ENCODE measurements at regions not wholly inside any gene's neighbourhood (a gene's known extent, or its start where the extent isn't known, plus 50 kb on each side); places are given as distances from the start of the nearest gene placed in this dataset.
"Not testable (repeated sequence)": the region's sequence is repeated elsewhere in the genome, so short reads cannot be mapped to it uniquely, and the experiment has no call there.

DNA sequence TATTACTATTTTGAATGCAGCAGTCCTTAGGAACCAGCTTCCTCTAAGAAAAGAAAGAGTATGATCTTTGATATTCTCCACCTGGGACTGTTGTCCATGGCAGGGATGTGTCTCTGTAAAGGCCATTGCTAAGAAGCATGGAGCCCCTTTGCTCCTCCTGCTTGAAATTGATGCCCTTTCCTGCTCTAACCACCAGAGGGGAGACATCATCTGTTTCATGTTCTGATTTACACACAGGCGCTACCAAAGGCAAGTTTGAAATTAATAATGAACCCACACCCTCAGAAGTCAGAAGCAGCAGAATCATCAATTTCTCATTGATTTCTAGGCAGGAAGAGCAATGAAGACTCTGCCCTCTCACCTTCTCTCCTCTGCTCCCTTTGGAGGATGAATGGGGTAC lies 253.8 kb downstream of the RMST start:
- no peak for DNase-seq

DNA sequence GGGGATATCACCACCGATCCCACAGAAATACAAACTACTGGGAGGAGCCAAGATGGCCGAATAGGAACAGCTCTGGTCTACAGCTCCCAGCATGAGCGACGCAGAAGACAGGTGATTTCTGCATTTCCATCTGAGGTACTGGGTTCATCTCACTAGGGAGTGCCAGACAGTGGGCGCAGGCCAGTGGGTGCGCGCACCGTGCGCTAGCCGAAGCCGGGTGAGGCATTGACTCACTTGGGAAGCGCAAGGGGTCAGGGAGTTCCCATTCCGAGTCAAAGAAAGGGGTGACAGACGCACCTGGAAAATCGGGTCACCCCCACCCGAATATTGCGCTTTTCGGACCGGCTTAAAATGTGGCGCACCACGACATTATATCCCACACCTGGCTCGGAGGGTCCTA lies 261.2 kb downstream of the RMST start:
- DNase-seq, result not testable (repeated sequence)

DNA sequence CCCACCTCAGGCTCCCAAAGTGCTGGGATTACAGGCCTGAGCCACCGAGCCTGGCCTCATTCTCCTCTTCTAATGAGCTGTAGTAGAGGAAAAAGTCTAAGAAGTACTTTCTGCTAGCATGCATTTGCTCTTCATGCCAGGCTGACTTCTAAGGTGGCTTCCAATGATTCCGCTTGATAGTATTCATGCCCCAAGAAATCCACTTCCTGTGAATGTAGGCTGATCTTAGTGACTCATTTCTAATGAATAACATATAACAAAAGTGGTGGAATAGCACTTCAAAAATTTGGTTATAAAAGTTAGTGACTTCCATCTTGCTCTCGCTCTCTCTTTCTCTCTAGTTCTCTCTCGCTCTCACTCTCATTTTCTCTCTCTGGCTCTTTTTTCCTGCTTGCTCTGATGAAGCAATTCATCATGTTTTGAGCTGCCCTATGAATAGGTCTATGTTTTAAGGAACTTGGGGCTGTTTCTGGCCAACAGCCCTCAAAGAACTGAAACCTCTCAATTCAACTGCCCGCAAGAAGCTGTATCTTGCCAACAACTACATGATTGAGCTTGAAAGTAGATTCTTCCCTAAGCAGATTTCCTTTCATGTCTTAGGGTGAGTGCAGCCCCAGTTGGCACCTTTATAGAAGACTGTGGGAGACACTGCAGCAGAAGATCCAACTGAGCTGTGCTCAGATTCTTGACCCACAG lies 282.9 kb downstream of the RMST start:
- no peak for DNase-seq

DNA sequence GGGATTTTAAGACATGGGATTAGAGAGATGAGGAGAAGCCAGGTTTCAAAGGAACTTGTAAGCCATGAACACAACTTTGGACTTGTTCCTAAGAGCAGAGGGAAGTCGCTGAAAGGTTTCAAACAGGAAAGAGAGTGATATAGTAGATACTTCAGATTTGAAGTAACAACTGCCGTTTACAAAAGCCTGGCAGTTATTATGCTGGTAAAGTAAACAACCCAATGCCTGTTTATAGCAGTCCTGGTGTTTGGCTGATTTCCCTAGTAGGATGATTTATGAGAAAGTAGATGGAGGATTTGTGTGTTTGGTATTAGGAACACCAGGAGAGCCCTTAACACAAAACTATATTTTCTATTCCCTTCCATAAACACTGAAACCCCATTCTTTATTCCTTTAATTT lies 285.7 kb downstream of the RMST start:
- no peak for DNase-seq

DNA sequence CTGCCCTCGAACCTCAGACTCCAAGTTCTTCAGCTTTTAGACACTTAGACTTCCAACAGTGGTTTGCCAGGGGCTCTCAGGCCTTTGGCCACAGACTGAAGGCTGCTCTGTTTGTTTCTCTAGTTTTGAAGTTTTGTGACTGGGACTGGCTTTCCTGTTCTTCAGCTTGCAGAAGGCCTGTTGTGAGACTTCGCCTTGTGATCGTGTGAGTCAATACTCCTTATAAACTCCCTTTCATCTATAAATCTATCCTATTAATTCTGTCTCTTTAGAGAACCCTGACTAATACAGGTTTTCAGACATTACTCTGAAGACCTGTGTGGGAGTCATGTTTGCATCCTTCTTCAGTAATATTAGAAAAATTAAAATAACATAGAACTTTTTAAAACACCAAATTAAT lies 289.1 kb downstream of the RMST start:
- no peak for DNase-seq

DNA sequence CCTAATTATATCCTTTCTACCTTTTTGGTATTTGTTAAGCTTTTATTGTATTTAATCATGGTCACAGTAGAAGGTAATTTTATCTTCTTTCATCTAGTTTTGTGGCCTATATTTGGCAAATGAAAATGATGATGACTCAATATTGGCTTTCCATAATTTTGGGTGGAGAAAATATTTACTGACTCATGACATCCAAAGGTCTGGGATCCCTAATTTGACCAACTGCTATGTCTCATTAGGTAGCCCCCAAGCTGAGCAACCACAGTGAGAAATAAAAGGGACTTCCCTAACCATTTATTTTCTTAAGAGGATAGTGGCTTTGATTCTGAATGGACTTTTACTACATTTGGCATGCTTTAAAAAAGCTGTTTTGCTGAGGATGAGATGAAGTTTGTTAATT lies 289.5 kb downstream of the RMST start:
- no peak for DNase-seq

DNA sequence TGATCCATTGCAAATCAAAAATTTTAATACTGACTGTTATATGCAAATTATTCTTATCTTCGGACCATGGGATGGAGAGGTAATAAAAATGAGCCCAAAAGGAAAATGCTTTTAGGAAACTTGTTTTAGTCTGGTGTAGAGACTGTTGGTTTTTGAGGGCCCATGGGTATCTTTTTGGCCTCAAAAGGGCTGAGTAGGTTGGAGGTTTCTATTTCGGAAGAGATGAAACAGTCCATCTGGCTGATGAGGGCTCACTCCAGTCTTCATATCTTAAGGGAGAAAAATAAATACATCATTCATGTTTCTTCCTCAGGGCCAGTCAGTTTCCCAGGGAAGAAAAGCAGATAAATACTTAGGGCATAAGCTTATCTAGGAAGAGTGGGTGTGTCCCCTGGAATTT lies 290.7 kb downstream of the RMST start:
- DNase-seq, result no peak

DNA sequence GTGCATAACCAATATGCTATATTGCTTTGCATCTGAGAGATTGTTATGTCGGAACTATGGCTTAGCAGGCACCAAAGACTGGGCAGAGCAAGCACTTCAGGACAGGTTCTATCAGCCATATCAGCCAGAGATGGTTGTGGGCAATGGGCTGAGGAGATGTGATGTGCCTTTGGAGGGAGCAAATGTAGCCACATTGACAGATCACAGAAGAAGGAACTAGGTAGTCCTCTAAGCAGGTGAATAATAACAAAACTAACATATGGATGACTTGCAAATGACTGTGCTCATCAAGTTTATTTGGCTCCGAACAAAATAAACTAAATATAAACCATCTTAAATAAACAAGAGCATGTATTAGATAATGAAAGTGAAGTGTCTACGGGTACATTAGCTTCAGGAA lies 291.7 kb downstream of the RMST start:
- DNase-seq, result no peak

DNA sequence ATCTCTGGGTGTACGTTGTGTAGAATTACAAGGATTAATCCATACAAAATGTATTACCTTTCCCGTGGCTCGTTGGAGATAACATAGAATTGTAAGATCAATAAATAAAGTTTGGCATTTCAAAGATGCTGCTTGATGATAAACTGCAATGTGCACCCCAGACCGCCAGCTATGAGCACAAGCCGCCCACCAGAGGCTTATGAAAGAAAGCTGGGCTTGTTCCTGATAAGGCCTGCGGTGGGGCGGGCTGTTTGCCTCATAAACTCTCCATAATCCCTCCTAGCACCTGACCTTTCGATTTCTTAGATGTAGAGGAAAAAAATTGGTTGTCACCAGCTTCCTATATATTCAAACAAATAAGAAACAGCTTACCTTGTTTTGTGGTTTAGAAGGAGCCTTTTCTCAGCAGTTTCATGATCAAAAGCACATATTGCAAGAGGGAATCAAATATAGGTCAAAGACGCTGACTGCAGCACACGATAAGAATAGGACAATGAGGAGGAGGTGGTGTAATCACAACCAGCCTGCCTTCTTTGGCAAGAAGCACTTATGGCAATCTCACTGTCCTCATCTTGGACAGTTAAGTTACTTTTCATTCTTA lies 293.6 kb downstream of the RMST start:
- no peak for DNase-seq

DNA sequence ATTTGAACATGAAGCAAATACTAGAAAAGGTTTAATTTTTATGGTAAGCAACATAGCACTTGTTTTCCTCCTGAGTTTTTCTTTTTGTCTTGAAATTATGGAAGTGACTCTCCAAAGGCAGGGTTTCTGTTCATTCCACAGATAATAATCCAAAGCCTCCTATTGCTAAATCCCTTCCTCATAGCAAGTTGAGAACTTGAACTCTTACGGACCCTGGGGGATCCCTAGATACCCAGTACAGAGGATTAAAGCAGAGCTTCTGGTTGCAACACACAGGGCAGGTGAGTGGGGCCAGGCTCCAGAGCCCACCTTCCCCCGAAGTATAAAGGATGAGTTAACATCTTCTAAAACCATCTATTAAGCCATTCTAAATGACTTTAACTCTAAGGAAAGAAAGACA lies 294.1 kb downstream of the RMST start:
- no peak for DNase-seq

DNA sequence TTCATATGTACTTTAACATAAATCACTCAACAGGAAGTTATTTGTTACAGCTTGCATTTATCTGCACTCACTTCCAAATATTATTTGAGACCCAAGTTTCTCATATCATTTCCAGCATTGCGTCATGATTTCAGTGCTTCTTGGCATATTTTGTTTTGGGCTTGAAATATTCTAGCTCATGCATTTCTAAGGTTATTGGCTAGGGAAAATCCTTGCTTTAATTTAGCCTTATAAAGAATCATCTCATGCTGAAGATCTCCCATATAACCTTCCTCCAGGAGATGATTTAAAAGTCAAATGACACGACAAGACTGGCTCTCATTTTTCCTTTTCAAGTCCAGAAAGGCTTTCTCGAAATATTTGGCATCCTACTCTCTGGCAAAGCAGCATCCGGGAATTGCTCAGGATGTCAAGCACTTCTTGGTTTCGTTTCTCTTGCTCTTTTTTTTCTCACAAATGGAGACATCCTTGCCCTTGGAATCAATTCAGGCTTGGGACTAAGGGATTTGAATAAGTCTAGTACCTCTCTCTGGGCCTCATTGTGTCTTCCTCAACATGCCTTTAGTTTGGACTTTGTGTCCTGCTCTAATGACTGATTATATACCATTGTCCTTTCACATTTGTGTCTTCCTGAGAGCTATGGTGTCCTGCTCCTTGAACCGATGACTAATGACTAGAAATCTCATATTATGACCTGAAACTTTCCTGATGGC lies 295.0 kb downstream of the RMST start:
- DNase-seq, result no peak

DNA sequence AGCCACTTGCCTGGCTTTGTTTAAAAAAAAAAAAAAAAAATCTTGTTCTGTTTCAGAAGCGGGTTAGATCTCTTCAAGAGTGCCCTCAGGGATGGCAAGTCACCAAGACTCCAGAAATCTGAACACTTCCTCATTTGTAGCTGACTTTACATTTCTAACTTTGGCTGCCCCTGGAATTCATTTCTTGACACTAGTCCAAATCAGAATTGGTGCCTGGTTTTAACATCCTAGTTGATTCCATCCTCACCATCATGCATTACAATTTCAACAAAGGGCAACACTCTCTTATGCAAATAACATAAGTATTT lies 295.5 kb downstream of the RMST start:
- DNase-seq, result no peak

DNA sequence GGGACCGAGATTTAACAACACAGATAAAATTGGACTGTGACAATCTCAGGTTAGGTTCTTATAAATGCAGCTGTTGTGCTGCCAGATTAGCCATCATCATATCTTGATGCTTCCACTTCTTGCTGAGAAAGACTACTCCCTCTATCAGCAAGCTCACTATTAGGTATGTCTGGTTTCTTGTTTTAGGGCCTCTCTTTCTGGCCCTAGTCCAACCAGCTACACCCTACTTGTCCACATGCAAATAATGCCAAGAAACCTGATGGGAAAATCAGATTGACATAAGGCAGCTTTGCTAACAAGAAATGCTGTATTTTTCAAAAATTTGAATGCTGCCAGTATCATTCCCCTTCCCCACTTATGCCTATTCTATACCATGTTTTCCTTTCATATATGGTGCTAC lies 296.0 kb downstream of the RMST start:
- no peak for DNase-seq

DNA sequence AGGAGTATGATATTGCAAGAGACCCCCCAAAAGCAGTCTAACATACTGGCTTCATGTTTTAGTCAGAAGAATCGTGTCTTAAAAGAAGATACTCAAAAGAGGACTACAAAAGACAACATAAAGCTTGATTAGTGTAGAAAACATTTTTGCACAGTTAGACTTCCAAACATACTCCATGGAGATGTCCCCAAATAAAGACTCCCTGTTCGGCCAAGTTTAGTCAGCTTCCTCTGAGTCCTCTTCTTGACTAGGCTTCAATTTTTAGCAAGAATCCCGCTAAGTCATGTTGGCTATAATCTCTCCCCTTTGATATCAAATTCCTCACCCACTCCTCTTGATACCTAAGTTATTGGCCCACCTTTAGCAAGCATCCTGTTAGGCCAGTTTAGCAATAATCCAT lies 298.0 kb downstream of the RMST start:
- no peak for DNase-seq

DNA sequence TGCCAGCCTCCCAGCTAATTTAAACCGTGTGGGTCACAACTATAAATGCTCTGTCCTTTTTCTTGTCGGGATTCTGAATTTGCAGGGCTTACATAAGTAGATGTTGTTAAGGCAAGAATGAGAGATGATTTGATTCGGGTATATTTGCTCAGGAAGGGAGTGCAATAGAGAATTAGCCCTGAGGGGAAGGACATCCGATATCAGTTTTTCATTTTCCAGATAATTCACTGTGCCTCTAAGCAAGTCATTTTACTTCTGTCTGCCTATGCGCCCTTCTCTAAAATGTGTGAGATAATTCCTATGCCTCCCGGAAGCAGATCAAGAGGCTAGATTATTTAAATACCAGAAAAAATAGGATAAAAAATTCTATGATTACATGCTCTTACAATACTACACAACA lies 300.5 kb downstream of the RMST start:
- no peak for DNase-seq

DNA sequence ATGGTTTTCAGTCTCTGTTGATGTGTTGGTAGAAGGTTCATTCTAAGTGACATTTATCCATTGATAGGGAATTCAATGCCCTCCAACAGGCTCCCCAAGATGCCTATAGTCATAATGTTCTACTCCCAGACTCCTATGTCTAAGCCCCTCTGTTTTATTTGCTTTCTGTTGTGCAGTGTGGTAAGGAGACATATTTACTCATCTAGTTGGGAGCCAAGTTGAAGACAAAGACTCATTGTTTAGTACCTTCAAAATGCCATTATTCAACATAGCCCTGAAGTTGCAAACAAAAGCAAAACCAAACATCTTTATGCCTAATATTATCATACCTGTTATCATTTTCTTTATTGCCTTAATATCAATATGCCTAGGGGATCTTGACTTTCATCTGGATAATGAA lies 302.1 kb downstream of the RMST start:
- no peak for DNase-seq

DNA sequence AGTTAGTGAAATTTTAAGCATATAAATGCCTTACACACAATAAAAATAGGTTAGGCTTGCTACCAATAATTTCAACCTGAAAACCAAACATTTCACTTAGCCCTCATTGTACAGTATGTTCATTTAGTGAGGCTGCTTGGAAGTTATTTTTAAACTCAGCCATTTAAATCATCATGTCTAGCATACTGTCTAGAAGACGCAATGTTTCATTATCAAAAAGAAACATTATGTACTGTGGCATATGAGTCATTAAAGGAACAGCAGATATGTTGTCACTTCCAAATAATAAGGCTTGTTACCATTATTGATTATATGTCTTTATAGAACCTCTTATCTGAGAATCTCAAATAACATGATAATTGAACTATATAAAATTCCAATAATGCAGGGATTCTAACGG lies 304.7 kb downstream of the RMST start:
- no peak for DNase-seq

DNA sequence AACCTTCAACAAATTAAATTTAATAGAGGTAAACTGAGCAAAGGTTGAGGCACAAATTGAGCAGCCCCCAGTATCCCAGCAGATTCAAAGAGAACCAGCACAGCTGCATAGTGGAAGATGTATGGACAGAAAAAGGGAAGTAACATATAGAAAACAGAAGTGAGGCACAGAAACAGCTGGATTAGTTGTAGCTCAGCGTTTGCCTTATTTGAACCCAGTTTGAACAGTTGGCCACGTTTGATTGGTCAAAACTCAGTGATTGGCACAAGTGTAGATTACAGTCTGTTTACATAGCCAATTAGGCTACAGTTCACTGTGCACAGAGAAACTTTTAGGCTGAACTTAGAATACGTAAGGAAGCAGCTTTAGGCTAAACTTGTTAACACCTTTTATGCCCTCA lies 315.5 kb downstream of the RMST start:
- no peak for DNase-seq

DNA sequence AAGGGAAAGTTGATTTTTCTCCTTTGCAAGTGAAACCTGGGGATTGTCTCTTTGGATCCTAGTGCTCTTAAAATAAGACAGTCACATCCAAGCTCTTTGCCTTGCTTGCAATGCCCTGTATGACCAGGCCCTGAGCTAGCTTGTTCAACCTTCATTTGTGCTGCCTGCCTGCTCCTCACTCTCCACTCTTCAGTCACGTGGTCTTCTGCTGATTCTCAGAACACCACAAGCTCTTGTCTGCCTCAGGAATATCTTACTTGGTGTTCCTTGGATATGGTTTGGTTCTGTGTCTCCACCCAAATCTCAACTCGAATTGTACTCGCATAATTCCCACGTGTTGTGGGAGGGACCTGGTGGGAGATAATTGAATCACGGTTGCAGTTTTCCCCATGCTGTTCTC lies 318.7 kb downstream of the RMST start:
- DNase-seq, result no peak

DNA sequence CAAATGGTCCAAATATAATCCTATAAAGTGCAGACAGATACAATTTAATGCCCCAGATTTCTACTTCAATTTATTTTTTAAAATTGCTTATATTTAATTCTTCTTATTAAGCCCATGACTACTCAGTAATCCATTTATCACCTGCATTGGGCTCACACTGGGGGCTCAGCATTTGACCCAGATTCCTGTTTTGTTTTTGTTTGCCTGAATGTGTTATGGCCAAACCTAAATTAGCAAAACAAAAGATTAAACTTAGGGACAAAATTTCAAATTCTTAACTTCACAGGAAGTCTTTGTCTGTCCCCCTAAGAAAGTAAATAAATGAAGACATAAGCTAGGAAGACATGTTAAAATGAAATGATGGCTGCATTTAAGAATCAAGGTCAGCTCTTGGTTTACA lies 322.3 kb downstream of the RMST start:
- no peak for DNase-seq

DNA sequence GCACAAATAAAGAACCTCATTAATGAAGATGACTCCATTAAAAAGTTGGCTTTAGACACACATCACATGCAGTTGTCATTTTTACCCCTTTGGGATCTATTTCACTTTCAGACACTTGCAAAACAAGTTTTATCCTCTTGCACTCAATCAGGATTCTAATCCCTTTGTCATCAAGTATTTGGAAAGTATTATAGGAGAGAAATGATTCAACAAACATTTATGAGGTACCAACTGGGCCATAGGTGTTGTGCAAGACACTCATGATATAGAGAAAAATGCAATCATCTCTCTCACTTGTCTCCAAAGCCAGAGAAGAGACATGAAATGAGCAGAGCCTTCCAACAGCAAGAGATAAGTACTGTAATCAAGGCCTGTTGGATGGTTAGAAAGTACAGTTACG lies 327.7 kb downstream of the RMST start:
- no peak for DNase-seq

DNA sequence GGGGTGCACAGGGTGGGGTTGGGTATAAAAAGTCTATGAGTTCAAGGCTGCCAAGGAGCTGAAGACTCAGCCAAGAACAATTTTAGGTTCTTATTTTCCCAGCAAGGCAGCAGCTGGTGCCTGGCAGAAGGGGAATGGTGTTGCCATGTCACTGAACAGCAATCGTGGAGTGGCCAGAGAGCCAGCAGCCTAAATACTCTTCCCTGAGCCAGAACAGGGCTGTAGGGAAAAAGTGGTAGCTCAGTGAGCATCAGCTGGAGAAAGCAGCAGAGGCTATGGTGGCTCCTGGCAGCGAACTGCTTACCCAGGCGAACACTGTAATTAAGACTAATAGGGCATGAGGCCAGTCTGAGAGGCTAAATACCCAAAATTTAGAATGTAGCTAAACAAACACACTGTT lies 334.9 kb downstream of the RMST start:
- no peak for DNase-seq

DNA sequence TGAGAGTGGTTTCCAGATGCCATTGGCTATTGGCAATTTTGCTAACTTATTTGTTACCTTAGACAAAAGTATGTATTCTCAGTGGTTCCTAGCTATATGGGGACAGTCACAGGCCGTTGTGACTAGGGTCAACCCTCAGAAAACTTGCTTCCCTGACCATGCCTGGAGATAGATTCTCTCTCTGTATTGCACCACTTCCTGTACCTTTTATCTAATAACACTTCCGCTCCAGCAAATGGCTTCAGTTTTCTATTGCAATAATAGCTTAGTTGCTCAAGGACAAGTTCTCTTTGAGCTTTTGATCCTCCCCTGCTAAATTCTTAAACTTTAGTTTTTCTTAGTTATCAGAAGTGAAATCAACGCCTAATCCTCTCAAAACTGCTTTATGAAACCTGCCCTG lies 338.0 kb downstream of the RMST start:
- no peak for DNase-seq

DNA sequence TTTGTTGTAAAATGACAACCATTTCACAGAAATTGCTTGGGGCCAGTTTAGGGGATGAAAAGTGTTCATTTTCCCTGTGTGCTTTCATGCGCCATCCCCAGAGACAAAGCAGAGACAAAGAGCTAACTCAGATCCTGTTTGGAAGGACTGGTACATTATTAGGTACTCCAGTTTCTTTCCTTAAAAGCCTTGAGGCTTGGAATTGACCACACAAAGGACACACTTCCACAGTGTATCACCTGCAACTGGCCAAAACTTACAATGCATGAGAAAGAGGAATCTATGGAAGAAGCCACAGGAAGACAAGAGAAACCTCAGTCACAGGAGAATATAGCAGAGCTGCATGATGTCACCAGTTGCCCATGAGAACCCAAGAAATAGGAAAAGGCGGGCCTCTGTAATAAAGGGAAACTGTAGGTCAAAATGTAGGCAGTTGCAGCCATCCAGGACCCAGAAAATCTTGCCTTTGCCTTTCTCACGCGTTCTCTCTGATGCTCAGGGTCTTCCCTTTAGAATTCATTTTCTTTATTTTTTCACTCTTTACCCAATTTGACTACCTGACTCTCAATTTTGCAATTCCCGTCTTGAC lies 339.0 kb downstream of the RMST start:
- no peak for DNase-seq

DNA sequence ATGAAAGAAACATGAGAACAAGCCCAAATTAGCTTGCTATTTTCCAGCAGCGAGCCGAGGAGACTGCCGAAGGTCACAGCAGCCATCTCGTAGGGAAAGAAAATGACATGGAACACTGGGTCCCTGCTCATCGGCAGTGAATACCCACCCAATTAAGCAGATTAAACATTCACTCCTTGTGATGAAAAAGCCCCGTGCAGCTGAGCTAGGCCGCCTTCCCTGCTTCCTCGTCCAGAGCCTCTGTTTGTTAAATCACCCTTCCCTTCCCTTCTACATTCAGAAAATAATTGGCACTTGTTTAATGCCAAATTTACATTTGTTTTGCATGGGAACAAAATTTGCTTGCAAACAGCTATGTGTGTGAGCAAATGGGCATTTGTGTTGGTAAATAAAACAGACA lies 342.5 kb downstream of the RMST start:
- no peak for DNase-seq

Measured in activated CD4-positive, alpha-beta T cell treated with anti-CD3 and anti-CD28 coated beads for 1 hour (primary cell).